ENCODE measurements at regions not wholly inside any gene's neighbourhood (a gene's known extent, or its start where the extent isn't known, plus 50 kb on each side); places are given as distances from the start of the nearest gene placed in this dataset.

GRCh38 chr3:127520993-127521392 lies 69.5 kb downstream of the TPRA1 start:
- Histone ChIP-seq H3K4me1 (ENCODE audit: control insufficient read depth, insufficient read depth, low read length) (no peaks in the 10 kb centered on the region), H3K27me3 (ENCODE audit: control insufficient read depth, insufficient read depth, low read length) (no peaks in the 10 kb centered on the region), H3K27ac (ENCODE audit: low read depth, low read length) (no peak overlapping the region), H3K9me3 (ENCODE audit: control insufficient read depth, insufficient read depth, low read depth, low read length) (peaks cover 15% of the 10 kb centered on the region), H3K4me3 (ENCODE audit: low read depth, low read length) (no peak overlapping the region), H3K9ac (ENCODE audit: low read length) (no peak overlapping the region), H3K36me3 (ENCODE audit: control insufficient read depth, insufficient read depth, low read length) (no peaks in the 10 kb centered on the region)

DNA sequence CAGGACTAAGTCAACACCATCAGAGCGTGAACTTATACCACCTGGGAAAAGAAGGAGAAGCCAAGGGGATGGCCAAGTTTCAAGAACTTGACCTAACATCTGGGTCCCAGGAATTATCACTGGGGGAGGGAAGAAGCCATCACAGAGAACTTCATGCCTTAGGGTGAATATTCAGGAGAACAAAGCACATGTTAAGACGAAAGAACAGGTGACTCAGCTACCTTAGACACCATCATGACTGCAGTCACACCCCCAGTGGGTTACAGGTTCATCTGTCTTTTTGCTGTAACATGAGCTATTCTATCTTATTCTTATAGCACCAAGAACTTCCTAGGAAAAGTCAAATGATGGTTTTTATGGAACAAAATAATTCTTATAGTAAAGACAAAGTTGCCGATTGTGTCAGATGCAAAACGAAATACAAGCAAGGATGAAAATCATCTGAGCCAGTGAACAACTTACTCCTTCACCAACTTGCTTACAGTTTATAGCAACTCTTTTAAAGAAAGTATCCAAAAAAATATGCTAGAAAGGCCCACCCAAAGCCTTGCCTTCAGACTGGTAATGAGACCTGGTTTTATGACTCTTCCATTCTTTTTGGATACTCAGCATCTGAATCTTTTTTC lies 72.0 kb downstream of the TPRA1 start:
- H3K9me3 ChIP-seq (ENCODE audit: control insufficient read depth, insufficient read depth, low read depth, low read length): peaks cover 15% of the 10 kb centered on the region
- H3K27me3 ChIP-seq (ENCODE audit: control insufficient read depth, insufficient read depth, low read length): no peaks in the 10 kb centered on the region
- no peaks in the 10 kb centered on the region for H3K4me1 ChIP-seq (ENCODE audit: control insufficient read depth, insufficient read depth, low read length)
- H3K9ac ChIP-seq (ENCODE audit: low read length): no peak overlapping the region
- no peak overlapping the region for H3K27ac ChIP-seq (ENCODE audit: low read depth, low read length)
- H3K36me3 ChIP-seq (ENCODE audit: control insufficient read depth, insufficient read depth, low read length): no peaks in the 10 kb centered on the region
- H3K4me3 ChIP-seq (ENCODE audit: low read depth, low read length): no peak overlapping the region

- Histone ChIP-seq H3K36me3 (ENCODE audit: control insufficient read depth, insufficient read depth, low read length) (no peaks in the 10 kb centered on the region), H3K27ac (ENCODE audit: low read depth, low read length) (no peak overlapping the region), H3K4me1 (ENCODE audit: control insufficient read depth, insufficient read depth, low read length) (0 out of 2 replicates have a peak, but pooled peaks cover 4% of the 10 kb centered on the region), H3K27me3 (ENCODE audit: control insufficient read depth, insufficient read depth, low read length) (no peaks in the 10 kb centered on the region), H3K4me3 (ENCODE audit: low read depth, low read length) (no peak overlapping the region), H3K9ac (ENCODE audit: low read length) (no peak overlapping the region), H3K9me3 (ENCODE audit: control insufficient read depth, insufficient read depth, low read depth, low read length) (no peaks in the 10 kb centered on the region)
These were observed 78.3 kb downstream of the TPRA1 start for GRCh38 chr3:127512256-127512655.

DNA sequence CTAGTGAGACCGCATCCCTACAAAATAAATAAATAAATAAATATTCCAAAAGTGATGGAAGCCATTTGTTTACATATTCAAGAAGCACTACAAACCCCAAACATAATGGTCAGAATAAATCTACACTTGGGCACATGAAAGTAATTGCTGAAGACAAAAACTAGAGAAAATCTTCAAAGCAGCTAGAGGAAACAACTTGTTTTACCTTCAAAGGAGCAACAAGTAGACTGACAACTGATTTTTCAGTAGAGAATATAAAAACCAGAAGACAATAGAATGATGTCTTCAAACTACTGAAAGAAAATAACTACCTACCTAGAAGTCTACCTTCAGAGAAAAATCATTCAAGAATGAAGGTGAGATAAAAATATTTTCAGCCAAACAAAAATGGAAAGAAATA lies 89.4 kb downstream of the TPRA1 start:
- Histone ChIP-seq H3K36me3 (ENCODE audit: control insufficient read depth, insufficient read depth, low read length) (no peaks in the 10 kb centered on the region), H3K4me1 (ENCODE audit: control insufficient read depth, insufficient read depth, low read length) (no peaks in the 10 kb centered on the region), H3K4me3 (ENCODE audit: low read depth, low read length) (no peak overlapping the region), H3K27ac (ENCODE audit: low read depth, low read length) (no peak overlapping the region), H3K9ac (ENCODE audit: low read length) (no peak overlapping the region), H3K9me3 (ENCODE audit: control insufficient read depth, insufficient read depth, low read depth, low read length) (peaks cover 30% of the 10 kb centered on the region), H3K27me3 (ENCODE audit: control insufficient read depth, insufficient read depth, low read length) (no peaks in the 10 kb centered on the region)

DNA sequence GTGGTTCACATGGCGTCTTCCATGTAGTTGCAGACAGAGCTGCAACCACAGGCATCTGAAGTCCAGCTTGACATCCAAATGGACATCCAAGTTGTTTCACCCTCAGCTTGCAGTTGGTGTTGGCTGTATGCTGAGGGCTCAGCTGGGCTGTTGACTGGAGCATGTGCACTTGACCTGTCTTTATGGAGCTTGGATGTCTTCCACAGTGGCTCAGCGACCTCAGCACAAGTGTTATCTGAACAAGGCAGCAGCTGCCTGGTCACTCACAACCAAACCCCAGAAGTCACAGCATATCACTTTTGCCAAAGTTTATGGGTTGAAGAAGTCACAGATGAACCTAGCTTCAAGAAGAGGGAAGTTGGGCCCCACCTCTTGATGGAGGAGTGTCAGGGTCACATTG lies 92.9 kb downstream of the TPRA1 start:
- Histone ChIP-seq H3K9me3 (ENCODE audit: control insufficient read depth, insufficient read depth, low read depth, low read length) (peaks cover 58% of the 10 kb centered on the region), H3K4me3 (ENCODE audit: low read depth, low read length) (no peak overlapping the region), H3K4me1 (ENCODE audit: control insufficient read depth, insufficient read depth, low read length) (no peaks in the 10 kb centered on the region), H3K36me3 (ENCODE audit: control insufficient read depth, insufficient read depth, low read length) (no peaks in the 10 kb centered on the region), H3K9ac (ENCODE audit: low read length) (no peak overlapping the region), H3K27me3 (ENCODE audit: control insufficient read depth, insufficient read depth, low read length) (no peaks in the 10 kb centered on the region), H3K27ac (ENCODE audit: low read depth, low read length) (no peak overlapping the region)

- no peak overlapping the region for H3K4me3 ChIP-seq (ENCODE audit: low read depth, low read length)
- H3K36me3 ChIP-seq (ENCODE audit: control insufficient read depth, insufficient read depth, low read length): no peaks in the 10 kb centered on the region
- H3K9me3 ChIP-seq (ENCODE audit: control insufficient read depth, insufficient read depth, low read depth, low read length): peaks cover 63% of the 10 kb centered on the region
- no peaks in the 10 kb centered on the region for H3K4me1 ChIP-seq (ENCODE audit: control insufficient read depth, insufficient read depth, low read length)
- no peak overlapping the region for H3K9ac ChIP-seq (ENCODE audit: low read length)
- H3K27ac ChIP-seq (ENCODE audit: low read depth, low read length): no peak overlapping the region
- H3K27me3 ChIP-seq (ENCODE audit: control insufficient read depth, insufficient read depth, low read length): no peaks in the 10 kb centered on the region
These were observed 93.4 kb downstream of the TPRA1 start for GRCh38 chr3:127497166-127497565.

DNA sequence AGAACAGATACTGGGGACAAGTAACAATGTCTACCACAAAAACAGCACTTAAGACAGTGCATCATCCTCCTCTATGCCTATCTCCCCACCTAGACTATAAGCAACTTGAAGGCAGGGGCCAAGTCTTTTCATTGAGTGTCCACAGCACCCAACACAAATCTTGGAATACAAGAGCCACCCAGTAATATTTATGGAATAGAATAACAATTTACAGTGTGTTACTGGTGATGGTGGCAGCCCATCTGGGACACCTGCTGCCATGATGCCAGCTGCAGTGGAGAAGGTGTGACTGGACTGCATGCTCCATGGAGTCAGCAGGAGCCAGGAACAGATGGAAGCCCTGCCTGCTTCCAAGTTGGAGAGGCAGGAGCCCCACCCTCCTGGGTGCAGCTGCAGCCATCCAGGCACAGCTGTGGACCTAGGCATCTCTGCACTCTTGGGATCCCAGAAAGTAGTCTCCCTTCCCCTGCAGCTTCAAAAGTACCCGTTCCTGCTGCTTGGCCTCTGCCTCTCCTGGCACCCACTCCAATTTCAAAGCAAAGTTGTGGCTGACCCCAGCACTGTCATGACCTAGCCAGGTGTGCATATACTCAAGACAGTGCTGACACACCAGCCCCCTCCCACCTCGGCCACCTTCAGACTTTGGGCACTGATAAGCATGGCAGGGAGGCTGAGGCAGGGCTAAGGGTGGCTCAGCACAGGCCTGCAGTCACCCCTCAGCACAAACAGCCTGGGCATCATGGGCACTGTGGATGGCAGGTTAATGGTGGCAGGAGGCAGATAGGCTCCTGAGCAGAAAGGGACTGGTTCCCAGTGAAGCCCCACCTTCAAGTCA lies 94.5 kb downstream of the TPRA1 start:
- Histone ChIP-seq H3K9ac (ENCODE audit: low read length) (no peak overlapping the region), H3K27ac (ENCODE audit: low read depth, low read length) (no peak overlapping the region), H3K4me3 (ENCODE audit: low read depth, low read length) (no peak overlapping the region), H3K36me3 (ENCODE audit: control insufficient read depth, insufficient read depth, low read length) (no peaks in the 10 kb centered on the region), H3K9me3 (ENCODE audit: control insufficient read depth, insufficient read depth, low read depth, low read length) (peaks cover 61% of the 10 kb centered on the region), H3K4me1 (ENCODE audit: control insufficient read depth, insufficient read depth, low read length) (no peaks in the 10 kb centered on the region), H3K27me3 (ENCODE audit: control insufficient read depth, insufficient read depth, low read length) (no peaks in the 10 kb centered on the region)

- Histone ChIP-seq H3K27me3 (ENCODE audit: control insufficient read depth, insufficient read depth, low read length) (no peaks in the 10 kb centered on the region), H3K9ac (ENCODE audit: low read length) (no peak overlapping the region), H3K27ac (ENCODE audit: low read depth, low read length) (no peak overlapping the region), H3K4me1 (ENCODE audit: control insufficient read depth, insufficient read depth, low read length) (no peaks in the 10 kb centered on the region), H3K36me3 (ENCODE audit: control insufficient read depth, insufficient read depth, low read length) (no peaks in the 10 kb centered on the region), H3K4me3 (ENCODE audit: low read depth, low read length) (0 out of 2 replicates have a peak overlapping the region, but pooled peaks have one; percentile 13), H3K9me3 (ENCODE audit: control insufficient read depth, insufficient read depth, low read depth, low read length) (peaks cover 48% of the 10 kb centered on the region)
These were observed 96.4 kb downstream of the TPRA1 start for GRCh38 chr3:127493924-127494646.

DNA sequence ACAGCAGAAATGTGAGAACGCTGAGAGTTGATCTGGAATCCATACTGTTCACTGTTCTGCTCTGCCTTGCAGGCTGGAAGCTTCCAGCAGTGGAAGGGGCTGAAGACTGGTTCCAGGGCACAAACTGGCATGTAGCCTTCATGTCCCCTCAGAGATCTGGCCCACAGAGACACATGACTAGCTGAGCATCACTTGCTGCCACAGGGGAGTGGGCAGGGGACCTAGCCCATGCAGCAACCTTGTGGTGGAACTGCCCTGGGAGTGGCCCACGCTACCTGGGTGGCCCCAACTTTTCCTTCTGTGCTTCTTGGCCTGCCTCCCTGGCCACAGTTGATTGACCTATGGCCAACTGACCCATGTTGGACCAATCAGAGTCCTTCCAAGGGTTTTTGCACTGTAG lies 98.1 kb downstream of the TPRA1 start:
- no peak overlapping the region for H3K4me3 ChIP-seq (ENCODE audit: low read depth, low read length)
- no peaks in the 10 kb centered on the region for H3K36me3 ChIP-seq (ENCODE audit: control insufficient read depth, insufficient read depth, low read length)
- no peak overlapping the region for H3K27ac ChIP-seq (ENCODE audit: low read depth, low read length)
- no peak overlapping the region for H3K9ac ChIP-seq (ENCODE audit: low read length)
- peaks cover 47% of the 10 kb centered on the region for H3K9me3 ChIP-seq (ENCODE audit: control insufficient read depth, insufficient read depth, low read depth, low read length)
- H3K27me3 ChIP-seq (ENCODE audit: control insufficient read depth, insufficient read depth, low read length): no peaks in the 10 kb centered on the region
- H3K4me1 ChIP-seq (ENCODE audit: control insufficient read depth, insufficient read depth, low read length): no peaks in the 10 kb centered on the region

DNA sequence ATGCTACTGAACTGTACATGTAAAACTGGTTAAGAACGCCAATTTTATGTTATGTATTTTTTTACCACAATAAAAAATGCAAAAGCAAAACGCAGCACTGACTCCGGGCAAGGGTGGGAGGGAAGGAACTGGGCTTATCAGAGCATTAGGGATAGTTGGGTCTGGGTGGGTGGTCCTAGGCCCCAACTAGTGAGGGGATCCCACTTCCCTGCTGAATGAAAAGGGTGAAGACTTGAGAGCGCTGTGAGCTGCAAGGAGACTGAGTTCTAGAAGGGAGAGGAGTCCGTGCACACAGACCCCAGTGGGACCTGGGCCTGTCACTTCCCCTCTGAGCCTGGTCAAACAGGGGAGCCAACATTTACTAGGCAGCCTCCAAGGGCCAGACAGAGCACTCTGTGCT lies 98.6 kb downstream of the TPRA1 start:
- no peak overlapping the region for H3K9ac ChIP-seq (ENCODE audit: low read length)
- no peaks in the 10 kb centered on the region for H3K27me3 ChIP-seq (ENCODE audit: control insufficient read depth, insufficient read depth, low read length)
- peaks cover 44% of the 10 kb centered on the region for H3K9me3 ChIP-seq (ENCODE audit: control insufficient read depth, insufficient read depth, low read depth, low read length)
- H3K27ac ChIP-seq (ENCODE audit: low read depth, low read length): no peak overlapping the region
- no peak overlapping the region for H3K4me3 ChIP-seq (ENCODE audit: low read depth, low read length)
- H3K36me3 ChIP-seq (ENCODE audit: control insufficient read depth, insufficient read depth, low read length): no peaks in the 10 kb centered on the region
- no peaks in the 10 kb centered on the region for H3K4me1 ChIP-seq (ENCODE audit: control insufficient read depth, insufficient read depth, low read length)

- H3K4me1 ChIP-seq (ENCODE audit: control insufficient read depth, insufficient read depth, low read length): no peaks in the 10 kb centered on the region
- no peak overlapping the region for H3K4me3 ChIP-seq (ENCODE audit: low read depth, low read length)
- H3K27ac ChIP-seq (ENCODE audit: low read depth, low read length): no peak overlapping the region
- H3K9me3 ChIP-seq (ENCODE audit: control insufficient read depth, insufficient read depth, low read depth, low read length): peaks cover 42% of the 10 kb centered on the region
- H3K36me3 ChIP-seq (ENCODE audit: control insufficient read depth, insufficient read depth, low read length): no peaks in the 10 kb centered on the region
- H3K27me3 ChIP-seq (ENCODE audit: control insufficient read depth, insufficient read depth, low read length): no peaks in the 10 kb centered on the region
- no peak overlapping the region for H3K9ac ChIP-seq (ENCODE audit: low read length)
These were observed 99.2 kb downstream of the TPRA1 start for GRCh38 chr3:127491323-127491722.

Data from HUES6 (cell line).